Gastroesophageal sphincter (tissue), 3 donors: ENCODE measurements at regions not wholly inside any gene's neighbourhood (a gene's known extent, or its start where the extent isn't known, plus 50 kb on each side); places are given as distances from the start of the nearest gene placed in this dataset.

Experiments used
- EP300 ChIP-seq: sonication (generic); formaldehyde crosslinking; IDR thresholded peaks from one replicate; pipeline ENCODE4 v1.6.1; 2017; ENCODE audit warnings: antibody characterized with exemption, mild to moderate bottlenecking
- POLR2A ChIP-seq, 2 donors: fragments of 450-650 bp; IDR thresholded peaks; one replicate each; pipeline ENCODE4 v1.6.1; 2017; ENCODE audit warnings: antibody characterized with exemption in 2 of 2, mild to moderate bottlenecking in 2 of 2, moderate library complexity in 1 of 2
- POLR2AphosphoS5 ChIP-seq: sonication (generic); formaldehyde crosslinking; IDR thresholded peaks from one replicate; pipeline ENCODE4 v1.6.1; 2017; ENCODE audit warnings: antibody characterized with exemption
- TF ChIP-seq, protein P1 (sequence below), 4 experiments: fragments of 200-600 bp in 2 of 4; fragments of 450-650 bp in 2 of 4; sonication (generic) in 1 of 4; IDR thresholded peaks; one replicate each; pipeline ENCODE4 v1.5.1; 2017 to 2019; ENCODE audit warnings: antibody characterized with exemption in 4 of 4, mild to moderate bottlenecking in 2 of 4, moderate library complexity in 2 of 4

DNA sequence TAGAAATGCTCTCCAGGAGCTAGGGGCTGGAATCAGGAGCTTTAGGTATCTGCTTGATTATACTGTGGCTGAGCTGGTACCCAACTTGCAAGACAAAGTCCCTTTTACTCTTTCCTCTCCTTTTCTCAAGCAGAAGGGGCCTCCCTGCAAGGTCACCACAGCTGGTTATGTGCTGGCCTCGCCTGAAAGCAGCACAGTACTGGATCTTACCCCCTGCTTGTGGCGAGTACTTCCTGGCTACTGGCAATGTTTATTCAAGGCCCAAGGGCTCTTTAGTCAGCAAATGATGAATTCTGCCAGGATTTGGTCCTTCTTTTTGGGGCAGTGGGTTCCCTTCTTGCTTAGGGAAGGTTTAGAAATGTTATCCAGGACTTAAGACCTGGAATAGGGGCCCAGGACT, 234.6 kb downstream of the RAP2B start:
- TF ChIP-seq, protein P1, sequence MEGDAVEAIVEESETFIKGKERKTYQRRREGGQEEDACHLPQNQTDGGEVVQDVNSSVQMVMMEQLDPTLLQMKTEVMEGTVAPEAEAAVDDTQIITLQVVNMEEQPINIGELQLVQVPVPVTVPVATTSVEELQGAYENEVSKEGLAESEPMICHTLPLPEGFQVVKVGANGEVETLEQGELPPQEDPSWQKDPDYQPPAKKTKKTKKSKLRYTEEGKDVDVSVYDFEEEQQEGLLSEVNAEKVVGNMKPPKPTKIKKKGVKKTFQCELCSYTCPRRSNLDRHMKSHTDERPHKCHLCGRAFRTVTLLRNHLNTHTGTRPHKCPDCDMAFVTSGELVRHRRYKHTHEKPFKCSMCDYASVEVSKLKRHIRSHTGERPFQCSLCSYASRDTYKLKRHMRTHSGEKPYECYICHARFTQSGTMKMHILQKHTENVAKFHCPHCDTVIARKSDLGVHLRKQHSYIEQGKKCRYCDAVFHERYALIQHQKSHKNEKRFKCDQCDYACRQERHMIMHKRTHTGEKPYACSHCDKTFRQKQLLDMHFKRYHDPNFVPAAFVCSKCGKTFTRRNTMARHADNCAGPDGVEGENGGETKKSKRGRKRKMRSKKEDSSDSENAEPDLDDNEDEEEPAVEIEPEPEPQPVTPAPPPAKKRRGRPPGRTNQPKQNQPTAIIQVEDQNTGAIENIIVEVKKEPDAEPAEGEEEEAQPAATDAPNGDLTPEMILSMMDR (IDR thresholded peaks at IDR 0.05) = no peak
- TF ChIP-seq EP300 (no peak), POLR2A (IDR thresholded peaks at IDR 0.05) (no peak), POLR2AphosphoS5 (no peak)
